ENCODE measurements at regions not wholly inside any gene's neighbourhood (a gene's known extent, or its start where the extent isn't known, plus 50 kb on each side); places are given as distances from the start of the nearest gene placed in this dataset.
"Not testable (repeated sequence)": the region's sequence is repeated elsewhere in the genome, so short reads cannot be mapped to it uniquely, and the experiment has no call there.

- 73 to 80% methylated on average over 3 of the region's 3 CpGs for WGBS, 2 donors
- Histone ChIP-seq H3K4me1 (no peaks in the 10 kb centered on the region), H3K9me3 (peaks cover 0 to 7% (median 0%) of the 10 kb centered on the region in 4 donors), H3K4me3 (no peak overlapping the region), H3K27me3 (no peaks in the 10 kb centered on the region), H3K27ac (no peak overlapping the region), H3K36me3 (no peaks in the 10 kb centered on the region)
- DNase-seq = no peak
- ATAC-seq (ENCODE audit: low FRiP score in 2 of 2) = no peak
- no peak for TF ChIP-seq EP300 (IDR thresholded peaks at IDR 0.05)
- no peak for TF ChIP-seq POLR2AphosphoS5 (IDR thresholded peaks at IDR 0.05)
- TF ChIP-seq POLR2A (IDR thresholded peaks at IDR 0.05) = no peak
- TF ChIP-seq CTCF (IDR thresholded peaks at IDR 0.05) = no peak
Observed at GRCh38 chr13:19083340-19083739, 98.3 kb downstream of the TUBA3C start.

GRCh38 chr13:19075418-19075817, 106.2 kb downstream of the TUBA3C start:
- Histone ChIP-seq H3K4me3 (no peak overlapping the region), H3K27ac (no peak overlapping the region), H3K27me3 (no peaks in the 10 kb centered on the region), H3K36me3 (no peaks in the 10 kb centered on the region), H3K9me3 (peaks cover 0 to 10% (median 0%) of the 10 kb centered on the region in 4 donors), H3K4me1 (no peaks in the 10 kb centered on the region)
- no peak for TF ChIP-seq CTCF (IDR thresholded peaks at IDR 0.05)
- TF ChIP-seq POLR2AphosphoS5 (IDR thresholded peaks at IDR 0.05) = no peak
- TF ChIP-seq EP300 (IDR thresholded peaks at IDR 0.05) = no peak
- no peak for TF ChIP-seq POLR2A (IDR thresholded peaks at IDR 0.05)
- WGBS, 2 donors = 78 to 81% methylated on average over 7 of the region's 7 CpGs
- ATAC-seq (ENCODE audit: low FRiP score in 2 of 2) (no peak), DNase-seq (no peak)

- Histone ChIP-seq H3K27me3 (no peaks in the 10 kb centered on the region), H3K36me3 (no peaks in the 10 kb centered on the region), H3K27ac (no peak overlapping the region), H3K4me3 (no peak overlapping the region), H3K9me3 (peaks cover 0 to 11% (median 0%) of the 10 kb centered on the region in 4 donors), H3K4me1 (no peaks in the 10 kb centered on the region)
- ATAC-seq (ENCODE audit: low FRiP score in 2 of 2) (no peak), DNase-seq (no peak)
- WGBS, 2 donors = 86% methylated on average over 8 of the region's 8 CpGs
- TF ChIP-seq POLR2AphosphoS5 (IDR thresholded peaks at IDR 0.05) = no peak
- no peak for TF ChIP-seq CTCF (IDR thresholded peaks at IDR 0.05)
- no peak for TF ChIP-seq EP300 (IDR thresholded peaks at IDR 0.05)
- TF ChIP-seq POLR2A (IDR thresholded peaks at IDR 0.05) = no peak
Observed at GRCh38 chr13:19074519-19074918, 107.1 kb downstream of the TUBA3C start.

- DNase-seq; H3K4me1 ChIP-seq; H3K4me3 ChIP-seq; H3K27me3 ChIP-seq; H3K27ac ChIP-seq; ATAC-seq (ENCODE audit: low FRiP score in 2 of 2); H3K36me3 ChIP-seq; H3K9me3 ChIP-seq: not testable (repeated sequence)
- WGBS, 2 donors = 71 to 74% methylated on average over 6 of the region's 6 CpGs
Observed at GRCh38 chr13:19074106-19074505, 107.5 kb downstream of the TUBA3C start.

- not testable (repeated sequence) for H3K27me3 ChIP-seq; H3K4me3 ChIP-seq; H3K9me3 ChIP-seq; DNase-seq; H3K4me1 ChIP-seq; H3K27ac ChIP-seq; ATAC-seq (ENCODE audit: low FRiP score in 2 of 2); H3K36me3 ChIP-seq
- 77 to 84% methylated on average over 11 of the region's 11 CpGs for WGBS, 2 donors
Observed at GRCh38 chr13:19072956-19073706, 108.5 kb downstream of the TUBA3C start.

- DNase-seq (no peak), ATAC-seq (ENCODE audit: low FRiP score in 2 of 2) (no peak)
- TF ChIP-seq CTCF (IDR thresholded peaks at IDR 0.05) (no peak), POLR2AphosphoS5 (IDR thresholded peaks at IDR 0.05) (no peak), EP300 (IDR thresholded peaks at IDR 0.05) (no peak), POLR2A (IDR thresholded peaks at IDR 0.05) (no peak)
- H3K27ac ChIP-seq = no peak overlapping the region
- WGBS, 2 donors = 88 to 90% methylated on average over 3 to 4 of the region's 4 CpGs
- no peaks in the 10 kb centered on the region for H3K27me3 ChIP-seq
- no peaks in the 10 kb centered on the region for H3K4me1 ChIP-seq
- H3K36me3 ChIP-seq = no peaks in the 10 kb centered on the region
- no peak overlapping the region for H3K4me3 ChIP-seq
- H3K9me3 ChIP-seq = peaks cover 0 to 5% (median 0%) of the 10 kb centered on the region in 4 donors
Observed at GRCh38 chr13:19072543-19072942, 109.1 kb downstream of the TUBA3C start.
